H1 (cell line): ENCODE measurements at regions not wholly inside any gene's neighbourhood (a gene's known extent, or its start where the extent isn't known, plus 50 kb on each side); places are given as distances from the start of the nearest gene placed in this dataset.

Experiments used
- BCL11A ChIP-seq, 2 experiments: IDR thresholded peaks; one replicate each; pipeline ENCODE4 v1.6.1; 2011; ENCODE audit warnings: low read depth in 2 of 2, low read length in 2 of 2, mild to moderate bottlenecking in 2 of 2
- CHD7 ChIP-seq: fragments of 300-600 bp; sonication (generic); IDR thresholded peaks from 2 replicates; pipeline ENCODE4 v1.7.1; 2012; ENCODE audit warnings: low read length, moderate library complexity, mild to moderate bottlenecking, inconsistent platforms; ENCODE audit not compliant: insufficient replicate concordance
- EP300 ChIP-seq, 2 experiments: IDR thresholded peaks; 1 replicate in 1 of 2; 2 replicates in 1 of 2; pipeline ENCODE4 v1.6.1; 2011 to 2012; ENCODE audit warnings: low read depth in 2 of 2, low read length in 2 of 2, mild to moderate bottlenecking in 2 of 2, borderline replicate concordance in 1 of 2, inconsistent platforms in 1 of 2, moderate library complexity in 1 of 2
- JUND ChIP-seq: IDR thresholded peaks from 2 replicates; pipeline ENCODE4 v1.6.1; 2011; ENCODE audit warnings: mild to moderate bottlenecking, improper control_type of control experiment, low read length
- SP2 ChIP-seq: IDR thresholded peaks from 2 replicates; pipeline ENCODE4 v1.6.1; 2012; ENCODE audit warnings: mild to moderate bottlenecking, low read length, inconsistent platforms

GRCh38 chr3:168187233-168187632 lies 91.5 kb upstream of the GOLIM4 start (continued):
- no peak for TF ChIP-seq JUND
- no peak for TF ChIP-seq CHD7
- no peak for TF ChIP-seq BCL11A (IDR thresholded peaks at IDR 0.05; ENCODE audit: low read depth in 2 of 2, low read length in 2 of 2)
- TF ChIP-seq SP2 = no peak
- TF ChIP-seq EP300 (IDR thresholded peaks at IDR 0.05; ENCODE audit: borderline replicate concordance in 1 of 2, low read depth in 2 of 2, low read length in 2 of 2) = no peak
